K562 (cell line): ENCODE measurements at regions not wholly inside any gene's neighbourhood (a gene's known extent, or its start where the extent isn't known, plus 50 kb on each side); places are given as distances from the start of the nearest gene placed in this dataset.

ENCODE experiments used
- ATAC-seq: fragments of 200-7000 bp; cut with Tn5 transposase; 3 replicates; pipeline ENCODE4 v1.9.1; 2020; ENCODE audit warnings: moderate library complexity
- BruUV-seq: library from RNA; stranded (reverse); fragments of 400-500 nt; replicated peaks from 2 replicates; lab custom pipeline; 2021; lab: Mats Ljungman, UMichigan
- CTCF ChIA-PET: fragments of 300-600 bp; formaldehyde crosslinking; extraction: SDS; loops from one replicate; lab custom pipeline; 2021; ENCODE audit warnings: low intra/inter-chr PET ratio; lab: Yijun Ruan, JAX
- POLR2A ChIA-PET: fragments of 300-600, 350-650 bp; sonication (Branson Sonifier 250); formaldehyde crosslinking; extraction: SDS; loops from one replicate; lab custom pipeline; 2021; ENCODE audit warnings: antibody characterized with exemption, inconsistent platforms; lab: Yijun Ruan, JAX
- DNase-seq, 4 experiments: peaks; one replicate each; pipeline versions ENCODE4 v3.0.0 to v3.0.0-alpha.2; 2011 to 2018; ENCODE audit warnings: low spot score in 3 of 4, mixed read lengths in 3 of 4; ENCODE audit errors: extremely low read depth in 1 of 4
- FAIRE-seq: peaks from 2 replicates; lab custom pipeline; 2011; peaks lifted over from hg19 to GRCh38; lab: Jason Lieb, UNC
- H2AFZ ChIP-seq: 2 replicates; pipeline ENCODE4 v1.6.0; 2011; ENCODE audit warnings: low read depth, low read length, control low read depth, inconsistent platforms
- H3K27ac ChIP-seq: fragments of 200-600 bp; 3 replicates; pipeline ENCODE4 v1.8.0; 2011; ENCODE audit warnings: low read depth, mild to moderate bottlenecking, control low read depth, inconsistent platforms, low read length, moderate library complexity, mixed read lengths; ENCODE audit errors: extremely low read depth
- H3K27me3 ChIP-seq, 2 experiments: fragments of 300-600 bp in 1 of 2; 2 replicates in 1 of 2; 3 replicates in 1 of 2; pipeline versions ENCODE4 v1.6.0 to v1.8.0; 2011; ENCODE audit warnings: inconsistent platforms in 2 of 2, low read length in 2 of 2, mild to moderate bottlenecking in 1 of 2, mixed read lengths in 1 of 2, moderate library complexity in 1 of 2; ENCODE audit not compliant: control insufficient read depth in 2 of 2, insufficient read depth in 2 of 2
- H3K36me3 ChIP-seq: fragments of 300-600 bp; 3 replicates; pipeline ENCODE4 v1.8.0; 2011; ENCODE audit warnings: mild to moderate bottlenecking, low read length, inconsistent platforms; ENCODE audit not compliant: control insufficient read depth, insufficient read depth
- H3K4me1 ChIP-seq, 2 experiments: fragments of 200-600 bp in 1 of 2; replicated peaks in 1 of 2; 2 replicates in 1 of 2; 3 replicates in 1 of 2; pipeline versions ENCODE4 v1.5.1 to v1.8.0; 2011; ENCODE audit warnings: inconsistent platforms in 2 of 2, low read length in 2 of 2, mild to moderate bottlenecking in 1 of 2, mixed read lengths in 1 of 2, moderate library complexity in 1 of 2; ENCODE audit not compliant: control insufficient read depth in 2 of 2, insufficient read depth in 2 of 2
- H3K4me2 ChIP-seq: 2 replicates; pipeline ENCODE4 v1.6.1; 2011; ENCODE audit warnings: low read length, control low read depth, inconsistent platforms, mixed read lengths; ENCODE audit not compliant: insufficient read depth
- H3K4me3 ChIP-seq: fragments of 200-600 bp; sonication (generic), shearing (Covaris generic); 2 replicates; pipeline ENCODE4 v1.5.1; 2016; ENCODE audit warnings: control low read depth, inconsistent platforms
- H3K79me2 ChIP-seq: fragments of 200-600 bp; 3 replicates; pipeline ENCODE4 v1.8.0; 2011; ENCODE audit warnings: low read length, inconsistent platforms; ENCODE audit not compliant: control insufficient read depth, insufficient read depth
- H3K9ac ChIP-seq, 2 experiments: 2 replicates each; pipeline versions ENCODE4 v1.6.0 to v1.6.1; 2011; ENCODE audit warnings: low read depth in 2 of 2, low read length in 2 of 2, control low read depth in 1 of 2, inconsistent platforms in 1 of 2, mild to moderate bottlenecking in 1 of 2, mixed read lengths in 1 of 2; ENCODE audit not compliant: insufficient read depth in 1 of 2
- H3K9me1 ChIP-seq: one replicate; pipeline ENCODE4 v1.6.0; 2011; ENCODE audit warnings: inconsistent platforms, mild to moderate bottlenecking, low read length, moderate library complexity; ENCODE audit not compliant: control insufficient read depth, insufficient read depth
- H3K9me3 ChIP-seq: replicated peaks from 2 replicates; pipeline ENCODE4 v1.5.1; 2011; ENCODE audit warnings: low read depth, low read length, inconsistent platforms; ENCODE audit not compliant: control insufficient read depth, insufficient read depth
- H4K20me1 ChIP-seq: replicated peaks from 2 replicates; pipeline ENCODE4 v1.6.1; 2011; ENCODE audit warnings: low read length, inconsistent platforms, mixed read lengths; ENCODE audit not compliant: control insufficient read depth, insufficient read depth
- CBX3 ChIP-seq, 2 experiments: IDR thresholded peaks; 1 replicate in 1 of 2; 2 replicates in 1 of 2; pipeline ENCODE4 v1.6.1; 2012; ENCODE audit warnings: inconsistent platforms in 2 of 2, low read length in 2 of 2, borderline replicate concordance in 1 of 2, control low read depth in 1 of 2
- GTF3C2 ChIP-seq: IDR thresholded peaks from 3 replicates; pipeline ENCODE4 v1.6.1; 2011; ENCODE audit warnings: borderline replicate concordance, mild to moderate bottlenecking, moderate library complexity; ENCODE audit not compliant: insufficient read length; ENCODE audit errors: extremely low read depth
- SREBF2 ChIP-seq: sonication (generic); formaldehyde crosslinking; IDR thresholded peaks from 2 replicates; pipeline ENCODE4 v1.4.0; 2020; ENCODE audit warnings: mild to moderate bottlenecking, missing genetic modification reagents
- SRSF1 ChIP-seq: fragments of 200-400 bp; formaldehyde crosslinking; IDR thresholded peaks from 2 replicates; pipeline ENCODE4 v1.6.1; 2017; ENCODE audit warnings: mild to moderate bottlenecking, low read depth, low read length, moderate library complexity
- THRA ChIP-seq: fragments of 450-650 bp; IDR thresholded peaks from 2 replicates; pipeline ENCODE4 v1.6.1; 2017; ENCODE audit warnings: mild to moderate bottlenecking, moderate library complexity
- ZBTB17 ChIP-seq: fragments of 450-650 bp; formaldehyde crosslinking; IDR thresholded peaks from 2 replicates; pipeline ENCODE4 v1.4.0; 2020; ENCODE audit warnings: mild to moderate bottlenecking
- in situ Hi-C: fragments of 300-500 bp; cut with MboI; formaldehyde crosslinking; loops from 4 replicates; pipeline ENCODE4 v1.15.0; 2018; ENCODE audit warnings: inconsistent platforms, mixed read lengths
- intact Hi-C: fragments of 100-400 bp; cut with micrococcal nuclease; formaldehyde crosslinking; loops from 2 replicates; pipeline ENCODE4 v1.14.2; 2022

GRCh38 chr10:52984169-52984568 is 211.6 kb upstream of the MBL2 start:
- Histone ChIP-seq H3K4me2 (no peak overlapping the region), H3K4me1 (no peaks in the 10 kb centered on the region), H3K27me3 (no peaks in the 10 kb centered on the region), H4K20me1 (no peaks in the 10 kb centered on the region), H3K36me3 (no peaks in the 10 kb centered on the region), H3K79me2 (no peaks in the 10 kb centered on the region), H3K9me1 (no peaks in the 10 kb centered on the region), H2AFZ (no peak overlapping the region), H3K4me3 (no peak overlapping the region), H3K9ac (no peak overlapping the region), H3K27ac (no peak overlapping the region), H3K9me3 (no peaks in the 10 kb centered on the region)
- intact Hi-C loops (no loop called here), in situ Hi-C loops (no loop called here)
- DNase-seq: no peak
- ChIA-PET CTCF (no interaction called here), POLR2A (no interaction called here)
- no peak for ATAC-seq
- TF ChIP-seq GTF3C2 (no peak), THRA (no peak), ZBTB17 (CRISPR knock-in tag) (no peak), CBX3 (IDR thresholded peaks at IDR 0.05; ENCODE audit: borderline replicate concordance in 1 of 2, low read length in 2 of 2) (no peak), SRSF1 (no peak), SREBF2 (CRISPR knock-in tag) (no peak)
- FAIRE-seq: no peak
- no TSS peak for BruUV-seq
